ENCODE measurements at regions not wholly inside any gene's neighbourhood (a gene's known extent, or its start where the extent isn't known, plus 50 kb on each side); places are given as distances from the start of the nearest gene placed in this dataset.
A peak's percentile ranks its signal among the peaks of the same experiment; 100 is the strongest.

DNA sequence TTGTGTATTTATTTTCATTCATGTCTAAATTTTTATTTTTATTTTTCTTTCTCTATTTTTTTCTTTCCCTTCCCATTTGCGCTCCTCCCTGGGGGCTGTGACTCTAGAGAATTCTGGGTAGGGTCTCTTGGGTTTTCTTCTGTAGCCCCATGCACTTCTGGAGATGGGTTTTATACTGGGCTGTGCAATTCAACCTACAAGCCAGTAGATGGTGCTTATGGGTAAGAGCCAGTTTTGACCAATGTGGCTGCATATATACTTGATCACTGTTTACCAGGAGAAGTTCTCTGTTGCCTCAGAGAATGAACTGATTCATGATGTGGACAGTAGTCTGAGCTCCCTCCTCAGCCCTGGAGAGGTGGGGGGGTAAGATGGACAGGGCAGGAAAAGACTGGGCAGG, 614.6 kb downstream of the PCDH19 start:
- Mint-ChIP-seq H3K4me1 (no peaks in the 10 kb centered on the region), H3K4me3 (no peak overlapping the region), H3K9me3 (peaks cover 49% of the 10 kb centered on the region), H3K27me3 (ENCODE audit: insufficient read depth) (peaks cover 2% of the 10 kb centered on the region), H3K27ac (no peak overlapping the region), H3K36me3 (ENCODE audit: low read depth) (peaks cover 3% of the 10 kb centered on the region)
- Histone ChIP-seq H3K4me3 (ENCODE audit: low read length) (no peak overlapping the region), H3K9ac (ENCODE audit: extremely low read depth, low read length, poor library complexity, severe bottlenecking) (no peak overlapping the region), H3K27ac (ENCODE audit: low read depth, low read length) (no peak overlapping the region), H3K36me3 (ENCODE audit: control insufficient read depth, insufficient read depth, low read length) (no peaks in the 10 kb centered on the region), H3K9me3 (ENCODE audit: control insufficient read depth, low read length) (peaks cover 4% of the 10 kb centered on the region), H3K4me1 (ENCODE audit: control insufficient read depth, insufficient read depth, low read length) (no peaks in the 10 kb centered on the region), H3K27me3 (ENCODE audit: control insufficient read depth, insufficient read depth, low read length, poor library complexity, severe bottlenecking) (no peaks in the 10 kb centered on the region)
- 83% methylated on average over 1 of the region's 1 CpG; no CpG with 5 or more reads in 1 of the 2 experiments for WGBS, 2 experiments (ENCODE audit: insufficient coverage in 1 of 2, insufficient read length in 1 of 2)
- TF ChIP-seq, protein P1, sequence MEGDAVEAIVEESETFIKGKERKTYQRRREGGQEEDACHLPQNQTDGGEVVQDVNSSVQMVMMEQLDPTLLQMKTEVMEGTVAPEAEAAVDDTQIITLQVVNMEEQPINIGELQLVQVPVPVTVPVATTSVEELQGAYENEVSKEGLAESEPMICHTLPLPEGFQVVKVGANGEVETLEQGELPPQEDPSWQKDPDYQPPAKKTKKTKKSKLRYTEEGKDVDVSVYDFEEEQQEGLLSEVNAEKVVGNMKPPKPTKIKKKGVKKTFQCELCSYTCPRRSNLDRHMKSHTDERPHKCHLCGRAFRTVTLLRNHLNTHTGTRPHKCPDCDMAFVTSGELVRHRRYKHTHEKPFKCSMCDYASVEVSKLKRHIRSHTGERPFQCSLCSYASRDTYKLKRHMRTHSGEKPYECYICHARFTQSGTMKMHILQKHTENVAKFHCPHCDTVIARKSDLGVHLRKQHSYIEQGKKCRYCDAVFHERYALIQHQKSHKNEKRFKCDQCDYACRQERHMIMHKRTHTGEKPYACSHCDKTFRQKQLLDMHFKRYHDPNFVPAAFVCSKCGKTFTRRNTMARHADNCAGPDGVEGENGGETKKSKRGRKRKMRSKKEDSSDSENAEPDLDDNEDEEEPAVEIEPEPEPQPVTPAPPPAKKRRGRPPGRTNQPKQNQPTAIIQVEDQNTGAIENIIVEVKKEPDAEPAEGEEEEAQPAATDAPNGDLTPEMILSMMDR (conservative IDR thresholded peaks at IDR 0.05) = peak; percentile 60
- no peak for DNase-seq

DNA sequence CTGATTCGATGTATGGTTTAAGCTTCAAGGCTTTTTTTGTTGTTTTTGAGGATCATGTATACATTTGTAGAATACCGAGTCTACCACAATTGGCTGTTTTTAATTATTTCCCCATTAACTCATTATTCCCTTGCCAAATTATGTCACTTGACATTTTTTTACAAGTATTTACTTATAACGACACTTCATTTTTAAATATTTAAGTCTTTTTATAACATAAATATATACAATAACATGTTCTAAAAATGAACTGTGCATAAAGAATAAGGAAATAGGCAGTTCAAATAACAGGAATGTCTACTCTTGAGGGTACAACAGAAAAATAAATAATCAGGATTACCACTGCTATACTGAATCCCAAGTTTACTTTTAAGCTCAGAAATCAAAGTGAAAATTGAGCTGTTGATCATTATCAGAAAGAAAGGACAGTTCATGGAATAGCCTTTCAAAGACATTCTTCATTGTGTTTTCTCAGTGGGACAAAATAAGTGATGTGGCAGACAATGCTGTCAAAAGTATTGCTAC, 627.5 kb downstream of the PCDH19 start:
- Histone ChIP-seq H3K27ac (ENCODE audit: low read depth, low read length) (no peak overlapping the region), H3K36me3 (ENCODE audit: control insufficient read depth, insufficient read depth, low read length) (no peaks in the 10 kb centered on the region), H3K9me3 (ENCODE audit: control insufficient read depth, low read length) (peaks cover 5% of the 10 kb centered on the region), H3K4me1 (ENCODE audit: control insufficient read depth, insufficient read depth, low read length) (no peaks in the 10 kb centered on the region), H3K4me3 (ENCODE audit: low read length) (no peak overlapping the region), H3K27me3 (ENCODE audit: control insufficient read depth, insufficient read depth, low read length, poor library complexity, severe bottlenecking) (no peaks in the 10 kb centered on the region), H3K9ac (ENCODE audit: extremely low read depth, low read length, poor library complexity, severe bottlenecking) (no peak overlapping the region)
- H3K4me3 Mint-ChIP-seq = no peak overlapping the region
- no peak overlapping the region for H3K27ac Mint-ChIP-seq
- H3K27me3 Mint-ChIP-seq (ENCODE audit: insufficient read depth) = no peaks in the 10 kb centered on the region
- peaks cover 6% of the 10 kb centered on the region for H3K9me3 Mint-ChIP-seq
- 100% methylated on average over 1 of the region's 3 CpGs; no CpG with 5 or more reads in 1 of the 2 experiments for WGBS, 2 experiments (ENCODE audit: insufficient coverage in 1 of 2, insufficient read length in 1 of 2)
- TF ChIP-seq, protein P1 (conservative IDR thresholded peaks at IDR 0.05) = no peak
- no peaks in the 10 kb centered on the region for H3K36me3 Mint-ChIP-seq (ENCODE audit: low read depth)
- H3K4me1 Mint-ChIP-seq = peaks cover 25% of the 10 kb centered on the region
- DNase-seq = no peak

DNA sequence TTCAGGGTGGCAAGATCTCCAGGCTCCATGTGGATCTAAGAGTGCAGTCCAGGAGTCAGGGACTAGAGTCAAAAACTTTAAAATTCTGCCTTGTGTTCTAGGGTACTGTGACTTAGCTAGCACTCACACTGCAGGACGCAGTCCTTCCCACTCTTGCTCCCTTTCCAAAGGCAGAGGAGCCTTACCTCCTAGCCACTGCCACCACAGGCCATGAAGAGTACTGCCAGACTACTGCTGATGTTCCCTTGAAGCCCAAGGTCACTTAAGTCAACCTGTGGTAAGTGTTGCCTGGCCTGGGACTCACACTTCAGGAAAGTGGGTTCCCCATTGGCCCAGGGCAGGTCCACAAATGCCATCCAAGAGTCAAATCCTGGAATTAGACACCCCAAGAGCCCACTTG, 632.2 kb downstream of the PCDH19 start:
- Histone ChIP-seq H3K4me1 (ENCODE audit: control insufficient read depth, insufficient read depth, low read length) (no peaks in the 10 kb centered on the region), H3K9ac (ENCODE audit: extremely low read depth, low read length, poor library complexity, severe bottlenecking) (no peak overlapping the region), H3K27ac (ENCODE audit: low read depth, low read length) (no peak overlapping the region), H3K9me3 (ENCODE audit: control insufficient read depth, low read length) (no peaks in the 10 kb centered on the region), H3K27me3 (ENCODE audit: control insufficient read depth, insufficient read depth, low read length, poor library complexity, severe bottlenecking) (no peaks in the 10 kb centered on the region), H3K4me3 (ENCODE audit: low read length) (no peak overlapping the region), H3K36me3 (ENCODE audit: control insufficient read depth, insufficient read depth, low read length) (no peaks in the 10 kb centered on the region)
- no peaks in the 10 kb centered on the region for H3K9me3 Mint-ChIP-seq
- DNase-seq = peak; percentile 49
- H3K36me3 Mint-ChIP-seq (ENCODE audit: low read depth) = no peaks in the 10 kb centered on the region
- H3K4me1 Mint-ChIP-seq = peaks cover 27% of the 10 kb centered on the region
- no peak overlapping the region for H3K4me3 Mint-ChIP-seq
- no peaks in the 10 kb centered on the region for H3K27me3 Mint-ChIP-seq (ENCODE audit: insufficient read depth)
- TF ChIP-seq, protein P1 (conservative IDR thresholded peaks at IDR 0.05) = peak; percentile 60
- WGBS, 2 experiments (ENCODE audit: insufficient coverage in 1 of 2, insufficient read length in 1 of 2) = 95% methylated on average over 1 of the region's 1 CpG; no CpG with 5 or more reads in 1 of the 2 experiments
- no peak overlapping the region for H3K27ac Mint-ChIP-seq

All from endodermal cell (in vitro differentiated cells).